Peyer's patch (tissue), 4 donors: ENCODE measurements at regions not wholly inside any gene's neighbourhood (a gene's known extent, or its start where the extent isn't known, plus 50 kb on each side); places are given as distances from the start of the nearest gene placed in this dataset.

Source experiments
- DNase-seq, 3 donors: peaks; one replicate each; pipeline ENCODE4 v3.0.0-alpha.2; 2017 to 2019
- H3K27ac ChIP-seq, 4 donors: fragments of 200-600 bp; sonication (generic); one replicate each; pipeline ENCODE4 v1.5.1; 2016 to 2019
- H3K27me3 ChIP-seq, 2 donors: fragments of 200-600 bp; sonication (generic); one replicate each; pipeline ENCODE4 v1.5.1; 2019
- H3K36me3 ChIP-seq, 3 donors: fragments of 200-600 bp; sonication (generic); one replicate each; pipeline ENCODE4 v1.5.1; 2016 to 2019
- H3K4me1 ChIP-seq, 4 donors: fragments of 200-600 bp; sonication (generic); one replicate each; pipeline ENCODE4 v1.5.1; 2016 to 2019
- H3K4me3 ChIP-seq, 4 donors: fragments of 200-600 bp; sonication (generic); 1 replicate in 3 of 4; 2 replicates in 1 of 4; pipeline ENCODE4 v1.5.1; 2016 to 2019; ENCODE audit warnings: mild to moderate bottlenecking in 1 of 4
- H3K9me3 ChIP-seq, 4 donors: fragments of 200-600 bp; sonication (generic); one replicate each; pipeline ENCODE4 v1.5.1; 2016 to 2019; ENCODE audit warnings: mild to moderate bottlenecking in 1 of 4
- CTCF ChIP-seq, 6 experiments: fragments of 450-650 bp in 4 of 6; fragments of 200-600 bp in 2 of 6; sonication (generic) in 1 of 6; IDR thresholded peaks; one replicate each; pipeline ENCODE4 v1.5.1; 2017 to 2019; ENCODE audit warnings: antibody characterized with exemption in 6 of 6, mild to moderate bottlenecking in 3 of 6, moderate library complexity in 1 of 6
- POLR2A ChIP-seq, 2 donors: fragments of 450-650 bp; IDR thresholded peaks; one replicate each; pipeline ENCODE4 v1.5.1; 2017; ENCODE audit warnings: antibody characterized with exemption in 2 of 2, mild to moderate bottlenecking in 2 of 2, moderate library complexity in 2 of 2

DNA sequence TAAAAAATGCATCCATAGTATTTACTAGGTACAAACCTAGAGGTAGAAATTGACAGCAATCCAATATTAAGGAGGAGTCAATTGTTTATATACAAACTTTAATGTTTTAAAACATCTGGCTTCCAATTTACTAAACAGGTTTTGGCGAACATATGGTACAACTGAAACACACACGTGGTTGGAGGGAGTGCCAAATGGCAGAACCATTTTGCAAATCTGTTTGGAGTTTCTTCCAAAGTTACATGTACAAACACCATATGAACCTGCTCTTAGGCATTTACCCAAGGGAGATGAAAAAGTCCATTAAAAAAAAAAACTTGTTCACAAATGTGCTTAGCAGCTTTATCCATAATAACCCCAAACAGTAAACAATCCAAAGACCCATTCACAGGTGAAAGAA lies 159.8 kb upstream of the MYOCD start:
- no peaks in the 10 kb centered on the region for H3K9me3 ChIP-seq
- H3K27ac ChIP-seq = no peak overlapping the region
- no peaks in the 10 kb centered on the region for H3K27me3 ChIP-seq
- no peaks in the 10 kb centered on the region for H3K4me1 ChIP-seq
- no peak overlapping the region for H3K4me3 ChIP-seq
- DNase-seq = no peak
- TF ChIP-seq POLR2A (IDR thresholded peaks at IDR 0.05) = no peak
- no peaks in the 10 kb centered on the region for H3K36me3 ChIP-seq

DNA sequence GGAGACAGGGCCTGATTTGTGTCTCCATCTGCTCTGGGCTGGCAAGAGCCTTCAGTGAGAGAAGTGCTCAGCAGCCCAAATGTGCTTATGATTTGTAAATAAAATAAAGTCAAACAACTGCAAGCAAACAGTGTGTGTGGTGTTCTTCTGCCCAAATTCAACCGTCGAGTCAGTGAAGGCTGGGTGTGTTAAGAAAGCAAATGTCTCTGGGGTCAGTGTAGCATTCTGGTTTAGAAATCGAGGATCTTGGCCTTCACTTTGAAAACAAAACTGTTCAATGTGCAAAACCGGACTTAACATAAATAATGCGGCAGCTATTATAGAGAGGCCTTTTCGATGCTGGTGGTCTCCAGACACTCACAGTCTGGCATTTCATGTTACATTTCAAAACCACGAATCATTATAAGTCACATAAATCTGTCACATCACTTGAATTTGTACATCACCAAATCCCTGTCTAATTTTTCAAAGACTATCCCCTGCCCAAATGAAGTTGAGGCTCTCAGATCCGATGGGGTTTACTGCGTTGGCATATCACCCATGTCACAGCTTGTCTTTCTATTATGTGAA lies 158.6 kb upstream of the MYOCD start:
- no peak for DNase-seq
- no peaks in the 10 kb centered on the region for H3K36me3 ChIP-seq
- no peaks in the 10 kb centered on the region for H3K9me3 ChIP-seq
- no peaks in the 10 kb centered on the region for H3K27me3 ChIP-seq
- H3K4me3 ChIP-seq = no peak overlapping the region
- H3K27ac ChIP-seq = no peak overlapping the region
- H3K4me1 ChIP-seq = no peaks in the 10 kb centered on the region
- no peak for TF ChIP-seq POLR2A (IDR thresholded peaks at IDR 0.05)
- no peak for TF ChIP-seq CTCF (IDR thresholded peaks at IDR 0.05)

- no peak for DNase-seq
- no peaks in the 10 kb centered on the region for H3K27me3 ChIP-seq
- H3K36me3 ChIP-seq = no peaks in the 10 kb centered on the region
- H3K9me3 ChIP-seq = no peaks in the 10 kb centered on the region
- TF ChIP-seq POLR2A (IDR thresholded peaks at IDR 0.05) = no peak
- TF ChIP-seq CTCF (IDR thresholded peaks at IDR 0.05) = no peak
- H3K4me3 ChIP-seq = no peak overlapping the region
- H3K27ac ChIP-seq = no peak overlapping the region
- H3K4me1 ChIP-seq = no peaks in the 10 kb centered on the region
Measured at GRCh38 chr17:12509801-12510200, 155.9 kb upstream of the MYOCD start.

DNA sequence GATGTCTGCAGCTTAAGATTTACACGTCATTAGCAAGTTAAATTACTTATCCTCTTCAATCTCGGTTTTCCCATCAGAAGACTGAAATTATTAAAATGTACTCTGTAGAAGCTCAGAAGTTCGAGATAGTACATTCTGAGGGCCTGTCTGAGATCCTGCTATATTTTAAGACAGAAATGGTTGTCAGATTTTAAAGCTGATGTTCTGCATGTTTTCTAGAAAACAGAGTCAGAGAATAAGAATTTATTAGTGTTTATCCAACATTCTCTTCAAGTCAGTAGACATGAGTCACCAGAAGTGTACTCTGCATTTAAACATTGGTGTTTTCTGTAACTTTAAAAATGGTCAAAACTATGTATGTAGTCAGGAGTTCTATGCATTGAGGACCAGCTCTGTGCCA lies 155.2 kb upstream of the MYOCD start:
- no peak for TF ChIP-seq POLR2A (IDR thresholded peaks at IDR 0.05)
- TF ChIP-seq CTCF (IDR thresholded peaks at IDR 0.05) = no peak
- no peak for DNase-seq
- Histone ChIP-seq H3K4me3 (no peak overlapping the region), H3K9me3 (no peaks in the 10 kb centered on the region), H3K27me3 (no peaks in the 10 kb centered on the region), H3K4me1 (no peaks in the 10 kb centered on the region), H3K27ac (no peak overlapping the region), H3K36me3 (no peaks in the 10 kb centered on the region)

DNA sequence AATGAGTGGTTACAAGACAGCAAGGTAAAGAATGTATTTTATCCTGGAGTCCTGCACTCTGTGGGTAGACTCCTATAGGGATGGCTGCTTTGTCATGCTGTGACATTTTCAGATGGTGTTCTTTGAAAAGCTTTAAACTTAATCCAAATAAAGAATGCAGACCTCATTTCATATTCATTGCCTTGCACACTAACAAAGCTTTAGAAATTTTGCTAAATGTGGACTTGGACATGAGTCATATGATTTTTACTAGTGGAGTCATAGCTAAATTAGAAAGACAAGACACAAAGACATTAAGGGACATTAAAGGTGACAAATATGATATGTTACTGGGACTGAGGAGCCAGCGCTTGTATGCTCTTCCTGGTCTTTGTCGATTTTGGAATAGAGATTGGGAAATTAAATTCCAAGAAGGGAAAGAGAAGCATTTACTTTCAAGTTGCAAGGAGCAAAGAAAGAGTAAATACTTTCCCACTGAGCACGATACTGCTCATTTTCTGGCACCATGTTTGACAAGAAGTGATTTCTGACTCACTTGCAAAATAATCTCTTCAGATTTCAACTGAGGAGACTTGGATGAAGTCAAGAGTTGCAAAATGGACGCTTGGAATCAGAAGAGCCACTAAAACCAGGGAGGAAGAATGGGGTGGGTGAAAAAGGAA lies 152.9 kb upstream of the MYOCD start:
- no peaks in the 10 kb centered on the region for H3K9me3 ChIP-seq
- no peaks in the 10 kb centered on the region for H3K36me3 ChIP-seq
- no peak overlapping the region for H3K4me3 ChIP-seq
- H3K27ac ChIP-seq = no peak overlapping the region
- TF ChIP-seq CTCF (IDR thresholded peaks at IDR 0.05) (no peak), POLR2A (IDR thresholded peaks at IDR 0.05) (no peak)
- no peaks in the 10 kb centered on the region for H3K27me3 ChIP-seq
- no peaks in the 10 kb centered on the region for H3K4me1 ChIP-seq
- no peak for DNase-seq

DNA sequence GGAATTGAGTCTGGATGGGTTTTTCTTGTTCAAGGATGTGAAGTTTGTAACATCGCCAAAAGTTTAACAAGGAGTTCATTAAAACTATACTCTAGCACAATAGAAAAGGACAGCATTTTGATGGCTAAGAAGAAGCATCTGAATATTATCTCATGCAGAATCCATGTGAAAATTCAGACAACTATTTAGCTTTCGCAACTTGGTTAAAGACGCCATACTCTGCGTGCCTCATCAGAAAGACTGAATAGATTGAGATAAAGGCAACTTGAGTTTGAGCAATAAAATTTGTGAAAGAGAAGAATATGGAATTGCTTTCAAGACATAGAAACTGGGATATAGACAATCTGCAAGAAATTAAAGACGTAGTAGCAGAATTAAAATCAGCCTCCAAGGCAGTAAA lies 151.1 kb upstream of the MYOCD start:
- no peaks in the 10 kb centered on the region for H3K4me1 ChIP-seq
- no peaks in the 10 kb centered on the region for H3K9me3 ChIP-seq
- no peak for TF ChIP-seq POLR2A (IDR thresholded peaks at IDR 0.05)
- no peak for TF ChIP-seq CTCF (IDR thresholded peaks at IDR 0.05)
- no peak overlapping the region for H3K27ac ChIP-seq
- H3K36me3 ChIP-seq = no peaks in the 10 kb centered on the region
- H3K27me3 ChIP-seq = no peaks in the 10 kb centered on the region
- no peak overlapping the region for H3K4me3 ChIP-seq
- no peak for DNase-seq
